ENCODE measurements at regions not wholly inside any gene's neighbourhood (a gene's known extent, or its start where the extent isn't known, plus 50 kb on each side); places are given as distances from the start of the nearest gene placed in this dataset.

DNA sequence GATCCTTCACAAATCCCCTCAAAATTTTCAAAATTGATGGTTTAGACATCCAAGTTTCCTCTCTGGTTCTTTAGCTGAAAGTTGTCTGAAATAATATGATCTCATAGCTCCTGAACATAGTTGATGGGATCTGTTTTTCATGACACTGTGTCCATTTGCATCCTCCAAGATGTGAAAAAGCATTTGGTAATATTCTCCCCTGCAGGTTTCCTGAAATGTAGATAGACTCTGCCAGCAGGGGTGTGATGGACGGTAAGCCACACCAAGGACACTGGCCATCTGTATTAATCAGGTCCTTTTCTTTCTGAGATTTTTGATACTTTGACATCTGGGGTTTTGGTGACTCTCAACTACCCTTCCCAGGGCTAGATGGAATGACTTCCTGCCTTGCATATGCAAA is 79.6 kb upstream of the GRB10 start:
- TF ChIP-seq, protein P1, sequence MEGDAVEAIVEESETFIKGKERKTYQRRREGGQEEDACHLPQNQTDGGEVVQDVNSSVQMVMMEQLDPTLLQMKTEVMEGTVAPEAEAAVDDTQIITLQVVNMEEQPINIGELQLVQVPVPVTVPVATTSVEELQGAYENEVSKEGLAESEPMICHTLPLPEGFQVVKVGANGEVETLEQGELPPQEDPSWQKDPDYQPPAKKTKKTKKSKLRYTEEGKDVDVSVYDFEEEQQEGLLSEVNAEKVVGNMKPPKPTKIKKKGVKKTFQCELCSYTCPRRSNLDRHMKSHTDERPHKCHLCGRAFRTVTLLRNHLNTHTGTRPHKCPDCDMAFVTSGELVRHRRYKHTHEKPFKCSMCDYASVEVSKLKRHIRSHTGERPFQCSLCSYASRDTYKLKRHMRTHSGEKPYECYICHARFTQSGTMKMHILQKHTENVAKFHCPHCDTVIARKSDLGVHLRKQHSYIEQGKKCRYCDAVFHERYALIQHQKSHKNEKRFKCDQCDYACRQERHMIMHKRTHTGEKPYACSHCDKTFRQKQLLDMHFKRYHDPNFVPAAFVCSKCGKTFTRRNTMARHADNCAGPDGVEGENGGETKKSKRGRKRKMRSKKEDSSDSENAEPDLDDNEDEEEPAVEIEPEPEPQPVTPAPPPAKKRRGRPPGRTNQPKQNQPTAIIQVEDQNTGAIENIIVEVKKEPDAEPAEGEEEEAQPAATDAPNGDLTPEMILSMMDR (IDR thresholded peaks at IDR 0.05), result no peak
- TF ChIP-seq, protein P2, sequence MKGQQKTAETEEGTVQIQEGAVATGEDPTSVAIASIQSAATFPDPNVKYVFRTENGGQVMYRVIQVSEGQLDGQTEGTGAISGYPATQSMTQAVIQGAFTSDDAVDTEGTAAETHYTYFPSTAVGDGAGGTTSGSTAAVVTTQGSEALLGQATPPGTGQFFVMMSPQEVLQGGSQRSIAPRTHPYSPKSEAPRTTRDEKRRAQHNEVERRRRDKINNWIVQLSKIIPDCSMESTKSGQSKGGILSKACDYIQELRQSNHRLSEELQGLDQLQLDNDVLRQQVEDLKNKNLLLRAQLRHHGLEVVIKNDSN (IDR thresholded peaks at IDR 0.05; ENCODE audit: borderline replicate concordance, low read depth), result no peak
- no peak for TF ChIP-seq YY1 (IDR thresholded peaks at IDR 0.05; ENCODE audit: low read depth)
- TF ChIP-seq, protein P3, sequence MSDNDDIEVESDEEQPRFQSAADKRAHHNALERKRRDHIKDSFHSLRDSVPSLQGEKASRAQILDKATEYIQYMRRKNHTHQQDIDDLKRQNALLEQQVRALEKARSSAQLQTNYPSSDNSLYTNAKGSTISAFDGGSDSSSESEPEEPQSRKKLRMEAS (IDR thresholded peaks at IDR 0.05; ENCODE audit: low read depth), result no peak
- TF ChIP-seq, protein P4, sequence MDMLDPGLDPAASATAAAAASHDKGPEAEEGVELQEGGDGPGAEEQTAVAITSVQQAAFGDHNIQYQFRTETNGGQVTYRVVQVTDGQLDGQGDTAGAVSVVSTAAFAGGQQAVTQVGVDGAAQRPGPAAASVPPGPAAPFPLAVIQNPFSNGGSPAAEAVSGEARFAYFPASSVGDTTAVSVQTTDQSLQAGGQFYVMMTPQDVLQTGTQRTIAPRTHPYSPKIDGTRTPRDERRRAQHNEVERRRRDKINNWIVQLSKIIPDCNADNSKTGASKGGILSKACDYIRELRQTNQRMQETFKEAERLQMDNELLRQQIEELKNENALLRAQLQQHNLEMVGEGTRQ (IDR thresholded peaks at IDR 0.05; ENCODE audit: borderline replicate concordance, low read depth, low read length), result no peak
- no peak for TF ChIP-seq EZH2phosphoT487 (IDR thresholded peaks at IDR 0.05; ENCODE audit: borderline replicate concordance, low read depth)
- no peak for TF ChIP-seq NFIC (IDR thresholded peaks at IDR 0.05; ENCODE audit: borderline replicate concordance)
- TF ChIP-seq CHD2 (IDR thresholded peaks at IDR 0.05; ENCODE audit: low read length, partially characterized antibody), result no peak
- no peak for TF ChIP-seq TEAD4 (IDR thresholded peaks at IDR 0.05; ENCODE audit: borderline replicate concordance, insufficient read depth)

All from SK-N-SH (cell line).